ENCODE measurements at regions not wholly inside any gene's neighbourhood (a gene's known extent, or its start where the extent isn't known, plus 50 kb on each side); places are given as distances from the start of the nearest gene placed in this dataset.

DNA sequence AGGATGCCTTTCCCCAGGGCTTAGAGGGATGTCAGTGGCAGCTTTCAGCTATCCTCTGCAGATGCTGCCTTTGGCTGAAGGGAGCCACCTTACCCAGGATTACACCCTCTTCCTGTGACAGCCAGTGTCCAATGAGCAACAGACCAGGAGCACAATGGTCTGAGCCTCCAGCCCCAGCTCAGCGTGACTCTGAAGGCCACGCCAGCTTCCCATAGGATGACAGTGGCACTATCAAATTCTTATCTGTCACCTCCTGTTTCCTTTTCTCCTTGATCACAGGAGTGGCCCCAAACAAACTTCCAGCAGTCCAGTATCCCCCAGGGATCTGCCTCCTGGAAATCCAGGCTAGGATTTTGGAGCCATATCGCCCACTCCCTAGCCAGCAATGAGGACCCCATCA is 226.9 kb downstream of the SETD4 start:
- TF ChIP-seq CTCF (IDR thresholded peaks at IDR 0.05; ENCODE audit: insufficient read depth, low read length), result no peak
- TF ChIP-seq POLR2AphosphoS5 (IDR thresholded peaks at IDR 0.05; ENCODE audit: low read depth), result no peak
- TF ChIP-seq, protein P1, sequence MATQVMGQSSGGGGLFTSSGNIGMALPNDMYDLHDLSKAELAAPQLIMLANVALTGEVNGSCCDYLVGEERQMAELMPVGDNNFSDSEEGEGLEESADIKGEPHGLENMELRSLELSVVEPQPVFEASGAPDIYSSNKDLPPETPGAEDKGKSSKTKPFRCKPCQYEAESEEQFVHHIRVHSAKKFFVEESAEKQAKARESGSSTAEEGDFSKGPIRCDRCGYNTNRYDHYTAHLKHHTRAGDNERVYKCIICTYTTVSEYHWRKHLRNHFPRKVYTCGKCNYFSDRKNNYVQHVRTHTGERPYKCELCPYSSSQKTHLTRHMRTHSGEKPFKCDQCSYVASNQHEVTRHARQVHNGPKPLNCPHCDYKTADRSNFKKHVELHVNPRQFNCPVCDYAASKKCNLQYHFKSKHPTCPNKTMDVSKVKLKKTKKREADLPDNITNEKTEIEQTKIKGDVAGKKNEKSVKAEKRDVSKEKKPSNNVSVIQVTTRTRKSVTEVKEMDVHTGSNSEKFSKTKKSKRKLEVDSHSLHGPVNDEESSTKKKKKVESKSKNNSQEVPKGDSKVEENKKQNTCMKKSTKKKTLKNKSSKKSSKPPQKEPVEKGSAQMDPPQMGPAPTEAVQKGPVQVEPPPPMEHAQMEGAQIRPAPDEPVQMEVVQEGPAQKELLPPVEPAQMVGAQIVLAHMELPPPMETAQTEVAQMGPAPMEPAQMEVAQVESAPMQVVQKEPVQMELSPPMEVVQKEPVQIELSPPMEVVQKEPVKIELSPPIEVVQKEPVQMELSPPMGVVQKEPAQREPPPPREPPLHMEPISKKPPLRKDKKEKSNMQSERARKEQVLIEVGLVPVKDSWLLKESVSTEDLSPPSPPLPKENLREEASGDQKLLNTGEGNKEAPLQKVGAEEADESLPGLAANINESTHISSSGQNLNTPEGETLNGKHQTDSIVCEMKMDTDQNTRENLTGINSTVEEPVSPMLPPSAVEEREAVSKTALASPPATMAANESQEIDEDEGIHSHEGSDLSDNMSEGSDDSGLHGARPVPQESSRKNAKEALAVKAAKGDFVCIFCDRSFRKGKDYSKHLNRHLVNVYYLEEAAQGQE (IDR thresholded peaks at IDR 0.05; ENCODE audit: insufficient replicate concordance, low read depth), result no peak
- TF ChIP-seq GABPA (IDR thresholded peaks at IDR 0.05; ENCODE audit: low read depth), result no peak
- TF ChIP-seq SPI1 (IDR thresholded peaks at IDR 0.05; ENCODE audit: borderline replicate concordance, low read depth), result no peak

Measured in HL-60 (cell line).